GM06990 (cell line): ENCODE measurements at regions not wholly inside any gene's neighbourhood (a gene's known extent, or its start where the extent isn't known, plus 50 kb on each side); places are given as distances from the start of the nearest gene placed in this dataset.
"Not testable (repeated sequence)": the region's sequence is repeated elsewhere in the genome, so short reads cannot be mapped to it uniquely, and the experiment has no call there.

Source experiments
- DNase-seq: peaks from one replicate; pipeline ENCODE4 v3.0.0-alpha.2; 2011; ENCODE audit not compliant: insufficient read length; ENCODE audit errors: extremely low read depth
- H3K27me3 ChIP-seq: replicated peaks from 2 replicates; pipeline ENCODE4 v1.6.0; 2011; ENCODE audit warnings: low read length; ENCODE audit not compliant: control insufficient read depth, insufficient read depth
- H3K36me3 ChIP-seq: 2 replicates; pipeline ENCODE4 v1.5.1; 2011; ENCODE audit warnings: low read length; ENCODE audit not compliant: control insufficient read depth, insufficient read depth
- H3K4me3 ChIP-seq: replicated peaks from 2 replicates; pipeline ENCODE4 v1.5.1; 2011; ENCODE audit warnings: low read depth, mild to moderate bottlenecking, control low read depth, low read length
- TF ChIP-seq, protein P1 (sequence below): IDR thresholded peaks from 2 replicates; pipeline ENCODE4 v1.5.1; 2011; ENCODE audit warnings: low read length, control low read depth, mild to moderate bottlenecking, inconsistent platforms; ENCODE audit not compliant: insufficient read depth, poor library complexity, severe bottlenecking

DNA sequence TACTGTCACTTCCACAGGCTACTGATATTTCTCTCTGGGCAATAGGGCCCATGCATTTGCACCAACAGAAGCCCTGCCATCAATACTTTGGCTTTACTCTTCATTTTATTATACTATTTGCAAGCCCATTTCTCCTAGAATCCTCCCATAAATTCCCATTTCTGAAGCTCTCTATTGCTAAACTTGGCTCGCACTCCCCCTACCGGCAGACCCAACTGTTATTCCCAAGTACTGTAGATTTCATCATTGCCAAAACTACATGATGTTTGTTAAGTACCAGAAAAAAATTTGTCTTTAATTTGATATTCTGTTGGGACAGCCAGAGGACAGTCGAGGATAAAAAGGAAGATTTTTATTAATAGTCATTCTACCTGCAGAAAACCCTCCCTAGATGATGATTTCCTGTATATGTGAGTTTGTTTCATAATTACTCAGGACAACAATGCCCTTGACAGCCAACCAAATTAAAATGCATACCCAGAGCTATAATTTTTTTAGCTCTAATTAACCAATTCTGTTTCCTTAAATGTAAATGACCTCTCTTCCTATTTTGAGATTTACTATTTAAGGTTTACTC, 298.6 kb downstream of the REEP3 start:
- TF ChIP-seq, protein P1, sequence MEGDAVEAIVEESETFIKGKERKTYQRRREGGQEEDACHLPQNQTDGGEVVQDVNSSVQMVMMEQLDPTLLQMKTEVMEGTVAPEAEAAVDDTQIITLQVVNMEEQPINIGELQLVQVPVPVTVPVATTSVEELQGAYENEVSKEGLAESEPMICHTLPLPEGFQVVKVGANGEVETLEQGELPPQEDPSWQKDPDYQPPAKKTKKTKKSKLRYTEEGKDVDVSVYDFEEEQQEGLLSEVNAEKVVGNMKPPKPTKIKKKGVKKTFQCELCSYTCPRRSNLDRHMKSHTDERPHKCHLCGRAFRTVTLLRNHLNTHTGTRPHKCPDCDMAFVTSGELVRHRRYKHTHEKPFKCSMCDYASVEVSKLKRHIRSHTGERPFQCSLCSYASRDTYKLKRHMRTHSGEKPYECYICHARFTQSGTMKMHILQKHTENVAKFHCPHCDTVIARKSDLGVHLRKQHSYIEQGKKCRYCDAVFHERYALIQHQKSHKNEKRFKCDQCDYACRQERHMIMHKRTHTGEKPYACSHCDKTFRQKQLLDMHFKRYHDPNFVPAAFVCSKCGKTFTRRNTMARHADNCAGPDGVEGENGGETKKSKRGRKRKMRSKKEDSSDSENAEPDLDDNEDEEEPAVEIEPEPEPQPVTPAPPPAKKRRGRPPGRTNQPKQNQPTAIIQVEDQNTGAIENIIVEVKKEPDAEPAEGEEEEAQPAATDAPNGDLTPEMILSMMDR, result peak; percentile 81
- DNase-seq, result no peak
- Histone ChIP-seq H3K4me3 (no peak overlapping the region), H3K27me3 (no peaks in the 10 kb centered on the region; the same call in 1 of the 2 replicates), H3K36me3 (no peaks in the 10 kb centered on the region)

DNA sequence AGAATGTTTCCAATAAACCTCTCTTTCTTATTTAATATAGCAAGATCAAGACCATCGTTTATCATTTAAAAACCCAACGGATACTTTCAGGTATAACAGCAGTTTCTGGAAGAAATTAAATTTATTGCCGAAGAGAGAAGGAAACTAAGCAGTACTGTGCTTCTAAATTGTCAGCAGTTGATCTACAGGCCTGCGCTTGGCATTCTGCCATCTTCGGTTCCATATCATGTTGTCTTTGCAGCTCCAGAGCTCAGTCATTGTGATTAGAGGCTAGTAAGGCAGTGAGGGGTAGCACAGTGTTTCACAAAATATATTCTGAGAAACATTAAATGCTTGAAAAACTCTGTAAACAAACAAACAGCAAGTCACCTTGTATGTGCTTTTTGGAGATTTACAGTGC, 301.3 kb downstream of the REEP3 start:
- TF ChIP-seq, protein P1, result no peak
- H3K27me3 ChIP-seq, result no peaks in the 10 kb centered on the region; the same call in 1 of the 2 replicates

DNA sequence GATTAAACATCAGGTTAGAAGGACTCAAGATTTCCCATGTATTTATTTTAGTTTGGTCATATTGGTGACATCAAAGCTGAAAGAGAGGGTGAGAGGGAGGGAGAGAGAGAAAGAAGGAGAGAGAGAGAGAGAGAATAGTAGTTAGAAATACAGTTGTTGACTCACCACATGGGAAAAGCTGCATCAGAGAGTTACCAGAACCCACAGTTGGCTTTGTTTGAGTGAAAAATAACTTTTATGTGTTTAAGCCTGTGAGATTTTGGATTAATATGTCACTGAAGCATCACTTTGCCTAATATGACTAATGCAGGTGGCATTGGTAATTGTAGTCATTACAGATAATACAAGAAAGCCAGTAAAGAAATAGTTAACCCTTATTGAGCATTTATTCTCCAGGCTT, 303.9 kb downstream of the REEP3 start:
- Histone ChIP-seq H3K27me3 (no peaks in the 10 kb centered on the region; the same call in 1 of the 2 replicates), H3K36me3 (no peaks in the 10 kb centered on the region), H3K4me3 (no peak overlapping the region)
- TF ChIP-seq, protein P1, result no peak
- no peak for DNase-seq

More for the DNA sequence above, 301.3 kb downstream of the REEP3 start:
- no peak for DNase-seq
- H3K36me3 ChIP-seq, result no peaks in the 10 kb centered on the region
- H3K4me3 ChIP-seq, result no peak overlapping the region

DNA sequence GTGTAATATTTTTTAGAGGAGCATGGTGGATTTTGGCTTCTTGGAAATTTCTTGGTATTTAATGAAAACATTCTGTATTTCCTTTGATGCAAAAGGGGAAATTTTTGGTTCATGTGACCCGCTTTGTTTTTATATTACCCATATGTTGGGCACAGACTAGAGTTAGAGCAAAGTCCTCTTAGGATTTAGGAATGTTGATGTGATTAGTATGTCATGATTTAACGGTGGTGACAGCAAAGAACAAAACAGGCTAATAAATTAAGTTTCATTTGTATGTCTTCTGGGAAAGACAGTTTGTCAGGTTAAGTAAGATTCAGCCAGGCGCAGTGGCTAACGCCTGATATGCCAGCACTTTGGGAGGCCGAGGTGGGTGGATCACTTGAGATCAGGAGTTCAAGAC, 304.6 kb downstream of the REEP3 start:
- TF ChIP-seq, protein P1, result no peak

DNA sequence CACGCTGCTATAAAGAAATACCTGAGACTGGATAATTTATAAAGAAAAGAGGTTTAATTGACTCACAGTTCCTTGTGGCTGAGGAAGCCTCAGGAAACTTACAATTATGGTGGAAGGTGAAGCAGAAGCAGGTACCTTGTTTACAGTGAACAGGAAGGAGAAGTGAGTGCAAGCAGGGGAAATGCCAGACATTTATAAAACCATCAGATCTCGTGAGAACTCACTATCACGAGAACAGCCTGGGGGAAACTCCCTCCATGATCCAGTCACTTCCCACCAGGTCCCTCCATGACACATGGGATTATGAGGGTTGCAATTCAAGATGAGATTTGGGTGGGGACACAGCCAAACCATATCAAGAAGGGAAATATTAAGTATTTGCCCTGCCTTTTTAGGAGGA, 305.8 kb downstream of the REEP3 start:
- H3K27me3 ChIP-seq, H3K36me3 ChIP-seq, DNase-seq, H3K4me3 ChIP-seq: not testable (repeated sequence)

More for the DNA sequence above, 304.6 kb downstream of the REEP3 start:
- Histone ChIP-seq H3K36me3 (no peaks in the 10 kb centered on the region), H3K27me3 (no peaks in the 10 kb centered on the region; the same call in 1 of the 2 replicates), H3K4me3 (no peak overlapping the region)
- no peak for DNase-seq

DNA sequence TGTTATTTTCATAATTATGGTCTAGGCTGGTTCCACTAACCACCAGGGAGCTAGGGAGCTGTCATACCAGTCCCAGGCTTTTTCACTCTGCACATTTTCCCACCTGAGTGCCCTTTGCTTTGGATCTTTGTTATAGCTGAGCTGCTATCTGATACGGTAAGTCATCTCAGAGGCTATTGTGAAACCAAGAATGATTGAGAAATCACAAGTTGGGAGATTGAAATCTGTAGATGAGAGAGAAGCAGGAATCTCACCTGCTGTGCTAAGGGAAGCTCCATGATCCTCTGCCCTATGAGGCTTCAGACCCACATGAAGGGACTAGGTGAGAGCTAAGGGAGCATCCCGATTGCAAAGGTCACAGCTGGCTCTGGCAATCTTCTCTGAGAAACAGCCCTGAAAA, 307.8 kb downstream of the REEP3 start:
- H3K27me3 ChIP-seq, result no peaks in the 10 kb centered on the region
- H3K36me3 ChIP-seq, result no peaks in the 10 kb centered on the region
- TF ChIP-seq, protein P1, result no peak
- H3K4me3 ChIP-seq, result no peak overlapping the region
- DNase-seq, result no peak
